H9 (cell line): ENCODE measurements at regions not wholly inside any gene's neighbourhood (a gene's known extent, or its start where the extent isn't known, plus 50 kb on each side); places are given as distances from the start of the nearest gene placed in this dataset.

Experiments used
- DNase-seq: peaks from one replicate; pipeline ENCODE4 v3.0.0-alpha.2; 2017
- H2AFZ ChIP-seq: one replicate; pipeline ENCODE4 v1.6.1; 2013; ENCODE audit warnings: mild to moderate bottlenecking, low read length, control low read depth, moderate library complexity
- H2AK5ac ChIP-seq: 2 replicates; pipeline ENCODE4 v1.6.1; 2013; ENCODE audit warnings: low read length, control low read depth, mixed read lengths; ENCODE audit not compliant: insufficient read length
- H2BK120ac ChIP-seq: one replicate; pipeline ENCODE4 v1.6.1; 2013; ENCODE audit warnings: low read depth, mild to moderate bottlenecking, low read length, control low read depth, inconsistent platforms; ENCODE audit not compliant: poor library complexity, severe bottlenecking
- H2BK12ac ChIP-seq: 2 replicates; pipeline ENCODE4 v1.6.1; 2013; ENCODE audit warnings: low read length, control low read depth, mixed read lengths, low read depth; ENCODE audit not compliant: insufficient read length
- H2BK15ac ChIP-seq: 2 replicates; pipeline ENCODE4 v1.6.1; 2013; ENCODE audit warnings: low read depth, low read length, control low read depth
- H2BK20ac ChIP-seq: one replicate; pipeline ENCODE4 v1.6.1; 2013; ENCODE audit warnings: low read depth, mild to moderate bottlenecking, low read length, control low read depth, inconsistent platforms; ENCODE audit not compliant: poor library complexity, severe bottlenecking
- H2BK5ac ChIP-seq: 2 replicates; pipeline ENCODE4 v1.6.1; 2013; ENCODE audit warnings: low read length, control low read depth, mixed read lengths; ENCODE audit not compliant: insufficient read length
- H3K14ac ChIP-seq: 2 replicates; pipeline ENCODE4 v1.6.1; 2013; ENCODE audit warnings: low read length, control low read depth; ENCODE audit not compliant: insufficient read depth
- H3K18ac ChIP-seq: 2 replicates; pipeline ENCODE4 v1.6.1; 2013; ENCODE audit warnings: low read depth, mild to moderate bottlenecking, mixed read lengths, low read length, control low read depth; ENCODE audit not compliant: insufficient read length
- H3K23ac ChIP-seq: 2 replicates; pipeline ENCODE4 v1.6.1; 2013; ENCODE audit warnings: low read length, control low read depth, mixed read lengths, low read depth; ENCODE audit not compliant: insufficient read length
- H3K23me2 ChIP-seq: 2 replicates; pipeline ENCODE4 v1.6.1; 2013; ENCODE audit warnings: low read depth, mild to moderate bottlenecking, mixed read lengths, low read length, control low read depth; ENCODE audit not compliant: insufficient read length, poor library complexity, severe bottlenecking
- H3K27ac ChIP-seq: 2 replicates; pipeline ENCODE4 v1.5.1; 2013; ENCODE audit warnings: low read length, control low read depth, mixed read lengths, low read depth; ENCODE audit not compliant: insufficient read length
- H3K27me3 ChIP-seq: 2 replicates; pipeline ENCODE4 v1.6.1; 2013; ENCODE audit warnings: low read length, control low read depth, inconsistent platforms; ENCODE audit not compliant: insufficient read depth
- H3K4ac ChIP-seq: 2 replicates; pipeline ENCODE4 v1.6.1; 2013; ENCODE audit warnings: low read depth, mild to moderate bottlenecking, control low read depth, inconsistent platforms, low read length, moderate library complexity
- H3K4me1 ChIP-seq: 2 replicates; pipeline ENCODE4 v1.6.1; 2013; ENCODE audit warnings: low read length, control low read depth, inconsistent platforms; ENCODE audit not compliant: insufficient read depth
- H3K4me2 ChIP-seq: 2 replicates; pipeline ENCODE4 v1.6.1; 2013; ENCODE audit warnings: low read length, control low read depth, mixed read lengths; ENCODE audit not compliant: insufficient read length, insufficient read depth
- H3K56ac ChIP-seq: 2 replicates; pipeline ENCODE4 v1.6.1; 2013; ENCODE audit warnings: low read depth, mild to moderate bottlenecking, mixed read lengths, low read length, control low read depth; ENCODE audit not compliant: insufficient read length
- H3K79me1 ChIP-seq: 2 replicates; pipeline ENCODE4 v1.6.1; 2013; ENCODE audit warnings: low read depth, mild to moderate bottlenecking, moderate library complexity, low read length, control low read depth, inconsistent platforms; ENCODE audit not compliant: insufficient read depth, poor library complexity, severe bottlenecking
- H3K79me2 ChIP-seq: 2 replicates; pipeline ENCODE4 v1.6.1; 2013; ENCODE audit warnings: low read length, control low read depth, inconsistent platforms; ENCODE audit not compliant: insufficient read depth
- H3K9ac ChIP-seq: 2 replicates; pipeline ENCODE4 v1.6.1; 2013; ENCODE audit warnings: low read length, control low read depth, mixed read lengths; ENCODE audit not compliant: insufficient read length; ENCODE audit errors: extremely low read depth
- H3K9me3 ChIP-seq: one replicate; pipeline ENCODE4 v1.6.1; 2013; ENCODE audit warnings: low read depth, low read length, inconsistent platforms; ENCODE audit not compliant: control insufficient read depth
- H3T11ph ChIP-seq: one replicate; pipeline ENCODE4 v1.6.1; 2013; ENCODE audit warnings: mild to moderate bottlenecking, low read length, control low read depth, inconsistent platforms
- H4K20me1 ChIP-seq: one replicate; pipeline ENCODE4 v1.6.1; 2013; ENCODE audit not compliant: control insufficient read depth, insufficient read length, insufficient read depth
- H4K5ac ChIP-seq: 2 replicates; pipeline ENCODE4 v1.6.1; 2013; ENCODE audit warnings: low read depth, mild to moderate bottlenecking, mixed read lengths, low read length, control low read depth; ENCODE audit not compliant: insufficient read length
- H4K8ac ChIP-seq: replicated peaks from 2 replicates; pipeline ENCODE4 v1.6.1; 2013; ENCODE audit warnings: low read length, control low read depth, mixed read lengths, low read depth; ENCODE audit not compliant: insufficient read length
- H4K91ac ChIP-seq: 2 replicates; pipeline ENCODE4 v1.6.1; 2013; ENCODE audit warnings: low read depth, mild to moderate bottlenecking, moderate library complexity, mixed read lengths, low read length, control low read depth; ENCODE audit not compliant: insufficient read length
- H3K27ac Mint-ChIP-seq, 3 experiments: 2 replicates in 2 of 3; 3 replicates in 1 of 3; pipeline ENCODE4 v1.8.0; 2020 to 2021; ENCODE audit warnings: mixed read lengths in 3 of 3, mild to moderate bottlenecking in 1 of 3, moderate library complexity in 1 of 3
- H3K27me3 Mint-ChIP-seq: 2 replicates; pipeline ENCODE4 v1.8.0; 2021; ENCODE audit warnings: low read depth, mild to moderate bottlenecking, moderate library complexity, mixed read lengths
- H3K36me3 Mint-ChIP-seq, 3 experiments: 2 replicates in 2 of 3; 3 replicates in 1 of 3; pipeline ENCODE4 v1.8.0; 2020 to 2021; ENCODE audit warnings: low read depth in 3 of 3, mixed read lengths in 3 of 3; ENCODE audit not compliant: insufficient read depth in 1 of 3
- H3K4me1 Mint-ChIP-seq, 2 experiments: 2 replicates each; pipeline ENCODE4 v1.8.0; 2020; ENCODE audit warnings: mixed read lengths in 2 of 2
- H3K4me3 Mint-ChIP-seq, 2 experiments: 2 replicates in 1 of 2; 3 replicates in 1 of 2; pipeline ENCODE4 v1.8.0; 2020 to 2021; ENCODE audit warnings: mild to moderate bottlenecking in 2 of 2, mixed read lengths in 2 of 2, moderate library complexity in 1 of 2
- H3K9me3 Mint-ChIP-seq, 2 experiments: 2 replicates in 1 of 2; 3 replicates in 1 of 2; pipeline ENCODE4 v1.8.0; 2020; ENCODE audit warnings: mild to moderate bottlenecking in 2 of 2, mixed read lengths in 2 of 2, moderate library complexity in 1 of 2
- CTCF ChIP-seq: fragments of 200-600 bp; sonication (generic); conservative IDR thresholded peaks from 3 replicates; pipeline ENCODE4 v1.8.0; 2021; ENCODE audit warnings: antibody characterized with exemption, mild to moderate bottlenecking
- WGBS: extraction: QIAGEN DNeasy Blood & Tissue Kit; methylation state at CpG from one replicate; pipeline ENCODE4 v1.1.7; 2013; ENCODE audit warnings: missing lambda C conversion rate, low lambda C conversion rate, mixed read lengths; ENCODE audit not compliant: insufficient read length; ENCODE audit errors: extremely low coverage; 5-methylcytosine and 5-hydroxymethylcytosine counted together

GRCh38 chr10:47061776-47062175 is 150.5 kb downstream of the PTPN20 start:
- Histone ChIP-seq H4K91ac (no peak overlapping the region), H2BK5ac (no peak overlapping the region), H3K9ac (no peak overlapping the region), H2BK120ac (no peak overlapping the region), H2AK5ac (no peak overlapping the region), H3K56ac (no peak overlapping the region), H2BK12ac (no peak overlapping the region), H3K23ac (no peak overlapping the region), H3K23me2 (no peaks in the 10 kb centered on the region), H3K18ac (no peak overlapping the region), H3K79me2 (no peaks in the 10 kb centered on the region), H4K5ac (no peak overlapping the region), H3K4me2 (no peak overlapping the region), H3K9me3 (no peaks in the 10 kb centered on the region), H3K27ac (no peak overlapping the region), H4K8ac (no peak overlapping the region), H3K14ac (no peak overlapping the region), H3K4me1 (no peaks in the 10 kb centered on the region), H3K79me1 (no peaks in the 10 kb centered on the region), H2BK20ac (no peak overlapping the region), H3K4ac (no peak overlapping the region), H2AFZ (no peak overlapping the region), H2BK15ac (no peak overlapping the region), H3K27me3 (no peaks in the 10 kb centered on the region), H4K20me1 (no peaks in the 10 kb centered on the region), H3T11ph (no peak overlapping the region)
- Mint-ChIP-seq H3K4me1 (no peaks in the 10 kb centered on the region), H3K36me3 (no peaks in the 10 kb centered on the region), H3K27ac (no peak overlapping the region), H3K27me3 (peaks cover 16% of the 10 kb centered on the region), H3K4me3 (no peak overlapping the region), H3K9me3 (peaks cover 0 to 3% of the 10 kb centered on the region in 2 experiments; a peak in 1 of 5 replicates)
- WGBS: no CpG with 5 or more reads among the region's 3 CpGs
- TF ChIP-seq CTCF: no peak
- no peak for DNase-seq
